HCT116 (cell line): ENCODE measurements at regions not wholly inside any gene's neighbourhood (a gene's known extent, or its start where the extent isn't known, plus 50 kb on each side); places are given as distances from the start of the nearest gene placed in this dataset.

Experiments
- ATF3 ChIP-seq: IDR thresholded peaks from 2 replicates; pipeline ENCODE4 v1.6.1; 2012
- EGR1 ChIP-seq: IDR thresholded peaks from 2 replicates; pipeline ENCODE4 v1.6.1; 2012; ENCODE audit warnings: low read depth
- POLR2A ChIP-seq: IDR thresholded peaks from 2 replicates; pipeline ENCODE4 v1.7.0; 2011; ENCODE audit warnings: borderline replicate concordance; ENCODE audit not compliant: insufficient read depth, insufficient read length; ENCODE audit errors: extremely low read depth
- POLR2AphosphoS5 ChIP-seq: IDR thresholded peaks from 2 replicates; pipeline ENCODE4 v1.6.1; 2011; ENCODE audit warnings: mild to moderate bottlenecking, low read depth, low read length, moderate library complexity
- SIN3A ChIP-seq: IDR thresholded peaks from 2 replicates; pipeline ENCODE4 v1.6.1; 2012; ENCODE audit warnings: low read depth
- SP1 ChIP-seq: IDR thresholded peaks from 2 replicates; pipeline ENCODE4 v1.6.1; 2012; ENCODE audit warnings: low read depth
- YY1 ChIP-seq: IDR thresholded peaks from 2 replicates; pipeline ENCODE4 v1.6.1; 2011; ENCODE audit warnings: low read length, low read depth, moderate library complexity, mild to moderate bottlenecking; ENCODE audit not compliant: insufficient replicate concordance; ENCODE audit errors: extremely low read depth
- TF ChIP-seq, protein P1 (sequence below), 3 experiments: fragments of 200-600 bp in 1 of 3; sonication (generic) in 1 of 3; IDR thresholded peaks in 2 of 3; conservative IDR thresholded peaks in 1 of 3; 2 replicates each; pipeline ENCODE4 v1.5.1; 2012 to 2017; ENCODE audit warnings: low read depth in 2 of 3, low read length in 2 of 3, antibody characterized with exemption in 1 of 3, borderline replicate concordance in 1 of 3, control low read depth in 1 of 3, mild to moderate bottlenecking in 1 of 3, mixed read lengths in 1 of 3, mixed run types in 1 of 3, moderate library complexity in 1 of 3; ENCODE audit not compliant: insufficient read depth in 1 of 3

GRCh38 chr6:141452354-141452686 is 680.4 kb upstream of the GJE1 start:
- TF ChIP-seq, protein P1, sequence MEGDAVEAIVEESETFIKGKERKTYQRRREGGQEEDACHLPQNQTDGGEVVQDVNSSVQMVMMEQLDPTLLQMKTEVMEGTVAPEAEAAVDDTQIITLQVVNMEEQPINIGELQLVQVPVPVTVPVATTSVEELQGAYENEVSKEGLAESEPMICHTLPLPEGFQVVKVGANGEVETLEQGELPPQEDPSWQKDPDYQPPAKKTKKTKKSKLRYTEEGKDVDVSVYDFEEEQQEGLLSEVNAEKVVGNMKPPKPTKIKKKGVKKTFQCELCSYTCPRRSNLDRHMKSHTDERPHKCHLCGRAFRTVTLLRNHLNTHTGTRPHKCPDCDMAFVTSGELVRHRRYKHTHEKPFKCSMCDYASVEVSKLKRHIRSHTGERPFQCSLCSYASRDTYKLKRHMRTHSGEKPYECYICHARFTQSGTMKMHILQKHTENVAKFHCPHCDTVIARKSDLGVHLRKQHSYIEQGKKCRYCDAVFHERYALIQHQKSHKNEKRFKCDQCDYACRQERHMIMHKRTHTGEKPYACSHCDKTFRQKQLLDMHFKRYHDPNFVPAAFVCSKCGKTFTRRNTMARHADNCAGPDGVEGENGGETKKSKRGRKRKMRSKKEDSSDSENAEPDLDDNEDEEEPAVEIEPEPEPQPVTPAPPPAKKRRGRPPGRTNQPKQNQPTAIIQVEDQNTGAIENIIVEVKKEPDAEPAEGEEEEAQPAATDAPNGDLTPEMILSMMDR (IDR thresholded peaks at IDR 0.05 in 2 of 3, conservative IDR thresholded peaks at IDR 0.05 in 1 of 3; ENCODE audit: borderline replicate concordance in 1 of 3, insufficient read depth in 1 of 3, low read depth in 2 of 3, low read length in 2 of 3): no peak
- TF ChIP-seq SIN3A (no peak), ATF3 (no peak), EGR1 (no peak), SP1 (no peak), YY1 (no peak), POLR2A (no peak), POLR2AphosphoS5 (no peak)
